OCI-LY3 (cell line): ENCODE measurements at regions not wholly inside any gene's neighbourhood (a gene's known extent, or its start where the extent isn't known, plus 50 kb on each side); places are given as distances from the start of the nearest gene placed in this dataset.

Experiments used
- CTCF ChIP-seq: fragments of 200-600, 300-600 bp; sonication (generic); IDR thresholded peaks from 2 replicates; pipeline ENCODE4 v1.5.1; 2014; ENCODE audit warnings: antibody characterized with exemption, low read length, low read depth
- EZH2phosphoT487 ChIP-seq: fragments of 200-600 bp; shearing (Covaris generic); IDR thresholded peaks from 2 replicates; pipeline ENCODE4 v1.6.1; 2018; ENCODE audit warnings: antibody characterized with exemption, mixed run types, low read depth

- peak; percentile 13; the same call in 1 of the 2 replicates for TF ChIP-seq CTCF
- no peak for TF ChIP-seq EZH2phosphoT487
These were observed 692.6 kb downstream of the PCDH17 start for GRCh38 chr13:58324161-58324560.
